Skeletal muscle tissue (tissue), 3 donors: ENCODE measurements at regions not wholly inside any gene's neighbourhood (a gene's known extent, or its start where the extent isn't known, plus 50 kb on each side); places are given as distances from the start of the nearest gene placed in this dataset.

Experiments
- H3K27ac ChIP-seq: one replicate; pipeline ENCODE4 v1.7.0; 2013; ENCODE audit warnings: mild to moderate bottlenecking, low read depth, low read length, inconsistent platforms
- H3K27me3 ChIP-seq, 3 donors: one replicate each; pipeline ENCODE4 v1.7.0; 2013; ENCODE audit warnings: low read length in 3 of 3; ENCODE audit not compliant: control insufficient read depth in 3 of 3, insufficient read depth in 3 of 3
- H3K36me3 ChIP-seq, 3 donors: one replicate each; pipeline ENCODE4 v1.7.0; 2013; ENCODE audit warnings: low read length in 3 of 3; ENCODE audit not compliant: control insufficient read depth in 3 of 3, insufficient read depth in 3 of 3
- H3K4me1 ChIP-seq, 3 donors: one replicate each; pipeline ENCODE4 v1.7.0; 2013; ENCODE audit warnings: low read length in 3 of 3, mild to moderate bottlenecking in 3 of 3; ENCODE audit not compliant: control insufficient read depth in 3 of 3, insufficient read depth in 3 of 3
- H3K4me3 ChIP-seq, 3 donors: one replicate each; pipeline ENCODE4 v1.7.0; 2013; ENCODE audit warnings: low read length in 3 of 3
- H3K9ac ChIP-seq, 3 donors: one replicate each; pipeline ENCODE4 v1.7.0; 2013; ENCODE audit warnings: low read length in 3 of 3, mild to moderate bottlenecking in 3 of 3, moderate library complexity in 2 of 3, low read depth in 1 of 3
- H3K9me3 ChIP-seq, 3 donors: one replicate each; pipeline ENCODE4 v1.7.0; 2013; ENCODE audit warnings: low read length in 3 of 3; ENCODE audit not compliant: control insufficient read depth in 3 of 3
- donor health status: Osteomylitis.

DNA sequence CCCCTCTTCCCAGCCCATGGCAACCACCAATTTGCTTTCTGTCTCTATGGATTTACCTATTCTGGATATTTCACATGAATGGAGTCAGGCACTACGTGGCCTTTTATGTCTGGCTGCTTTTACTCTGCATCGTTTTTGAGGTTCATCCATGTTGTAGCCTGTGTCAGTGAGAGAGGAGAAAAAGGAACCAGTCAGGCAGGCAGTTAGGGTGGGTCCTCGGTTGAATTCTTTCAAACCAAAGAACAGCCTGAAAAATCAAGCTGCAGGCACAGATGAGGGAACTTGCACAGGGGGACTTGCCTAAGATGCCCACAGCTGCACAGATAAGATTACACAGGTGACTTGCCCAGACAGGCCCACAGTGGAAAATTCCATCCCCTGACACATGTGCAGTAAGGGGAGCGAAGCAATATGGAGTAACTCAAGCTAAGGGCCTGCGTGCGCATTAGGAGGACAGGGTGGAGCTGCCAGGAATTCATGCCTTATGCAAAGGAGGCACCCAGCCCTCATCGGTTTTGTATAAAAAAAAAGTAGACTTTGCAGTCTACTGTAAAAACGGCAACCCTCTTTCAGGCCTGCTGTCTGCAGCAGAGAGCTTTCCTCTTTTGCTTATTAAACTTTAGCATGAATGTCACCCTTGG, 152.4 kb upstream of the RFLNA start:
- no peaks in the 10 kb centered on the region for H3K4me1 ChIP-seq

DNA sequence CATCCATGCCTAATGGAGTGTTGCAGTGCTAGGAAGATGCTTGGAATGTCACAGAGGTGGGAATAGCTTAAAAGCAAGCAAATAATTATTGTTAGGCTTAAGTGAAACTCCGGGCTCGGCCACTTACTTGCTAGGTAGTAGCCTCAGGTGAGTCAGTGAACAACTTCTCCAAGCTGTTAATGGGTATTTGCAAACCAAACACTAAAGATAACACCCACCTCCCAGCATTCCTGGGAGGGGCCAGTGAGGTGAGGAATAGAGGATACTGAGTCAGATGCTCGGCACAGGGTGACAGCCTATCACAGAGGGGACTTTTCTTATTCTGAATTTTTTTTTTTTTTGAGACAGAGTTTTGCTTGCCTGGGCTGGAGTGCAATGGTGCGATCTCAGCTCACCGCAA, 151.2 kb upstream of the RFLNA start:
- no peaks in the 10 kb centered on the region for H3K36me3 ChIP-seq
- no peak overlapping the region for H3K4me3 ChIP-seq
- no peak overlapping the region for H3K9ac ChIP-seq
- H3K4me1 ChIP-seq = no peaks in the 10 kb centered on the region
- no peak overlapping the region for H3K27ac ChIP-seq
- H3K9me3 ChIP-seq = no peaks in the 10 kb centered on the region
- no peaks in the 10 kb centered on the region for H3K27me3 ChIP-seq

More for the DNA sequence above, 152.4 kb upstream of the RFLNA start:
- Histone ChIP-seq H3K36me3 (no peaks in the 10 kb centered on the region), H3K9me3 (no peaks in the 10 kb centered on the region), H3K4me3 (no peak overlapping the region), H3K27ac (no peak overlapping the region), H3K27me3 (no peaks in the 10 kb centered on the region), H3K9ac (no peak overlapping the region)

DNA sequence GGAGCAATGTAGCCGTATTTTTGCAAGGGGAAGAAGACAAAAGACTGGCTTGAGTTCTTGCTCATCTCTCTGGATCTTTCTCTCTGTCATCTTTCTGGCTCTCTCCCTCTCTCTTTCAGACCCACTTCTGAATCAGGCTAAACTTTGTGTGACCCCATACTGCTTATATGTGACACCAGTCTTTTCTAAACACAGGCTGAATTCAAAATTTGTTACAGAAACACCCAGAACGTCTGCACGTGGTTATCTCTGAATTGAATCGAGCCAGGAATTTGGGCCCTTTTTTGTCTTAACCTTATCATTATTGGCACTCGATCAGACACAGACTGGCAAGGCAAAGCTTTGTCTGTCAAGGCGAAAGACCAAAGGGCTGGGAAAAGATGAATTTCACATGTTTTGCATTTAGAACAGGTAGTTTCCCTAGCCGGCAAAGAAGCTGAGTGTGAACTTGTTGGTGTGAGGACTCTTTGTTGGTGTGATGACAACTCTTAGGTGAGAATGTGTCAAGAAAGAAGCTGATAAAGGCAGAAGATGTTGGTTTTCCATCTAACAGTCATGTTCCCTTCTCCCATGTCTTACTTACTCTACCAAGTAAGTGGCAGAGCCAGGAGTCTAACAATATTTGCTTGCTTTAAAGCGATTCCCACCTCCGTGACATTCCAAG, 150.2 kb upstream of the RFLNA start:
- Histone ChIP-seq H3K4me3 (no peak overlapping the region), H3K9me3 (no peaks in the 10 kb centered on the region), H3K27me3 (no peaks in the 10 kb centered on the region), H3K9ac (no peak overlapping the region), H3K27ac (no peak overlapping the region), H3K36me3 (no peaks in the 10 kb centered on the region), H3K4me1 (no peaks in the 10 kb centered on the region)

DNA sequence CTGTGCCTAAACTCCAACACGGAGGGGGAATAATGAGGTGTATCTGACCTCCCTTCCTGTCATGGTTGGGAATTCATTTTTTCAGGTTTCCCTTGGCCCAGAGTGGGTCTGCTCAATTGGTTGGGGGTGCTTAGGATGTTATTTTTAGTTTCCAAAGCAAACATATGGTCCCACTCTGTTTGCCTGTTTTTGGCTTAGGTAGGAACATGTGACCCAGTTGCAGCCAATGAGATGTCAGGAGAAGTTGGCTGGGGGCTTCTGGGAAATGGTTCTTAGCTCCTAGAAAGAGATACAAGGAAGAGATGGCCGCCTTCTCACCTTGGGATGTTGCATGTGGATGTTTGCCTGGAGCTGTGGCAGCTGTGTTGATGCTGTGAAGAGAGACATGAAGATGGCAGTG, 147.9 kb upstream of the RFLNA start:
- no peak overlapping the region for H3K9ac ChIP-seq
- no peaks in the 10 kb centered on the region for H3K9me3 ChIP-seq
- H3K36me3 ChIP-seq = no peaks in the 10 kb centered on the region
- H3K4me1 ChIP-seq = no peaks in the 10 kb centered on the region
- H3K27me3 ChIP-seq = no peaks in the 10 kb centered on the region
- H3K4me3 ChIP-seq = no peak overlapping the region
- H3K27ac ChIP-seq = no peak overlapping the region

DNA sequence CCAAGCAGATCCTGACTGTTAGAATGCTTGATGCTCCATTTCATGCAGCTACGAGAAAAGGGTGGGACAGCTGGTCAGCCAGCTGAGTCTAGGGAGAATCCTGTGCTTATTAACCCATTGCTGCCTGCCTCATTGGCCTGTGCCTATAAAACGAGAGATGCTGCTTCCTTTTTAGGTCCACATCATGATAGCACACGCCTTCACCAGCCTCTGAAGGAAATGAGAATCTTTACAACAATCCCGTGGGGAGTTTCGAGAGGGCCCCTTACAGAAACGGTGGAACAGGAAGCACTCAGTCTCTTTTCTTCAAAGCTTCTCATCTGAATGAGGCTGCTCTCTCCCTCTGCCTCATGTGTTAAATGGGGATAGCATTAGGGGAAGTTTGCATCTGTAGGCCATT, 147.3 kb upstream of the RFLNA start:
- H3K27me3 ChIP-seq = no peaks in the 10 kb centered on the region
- H3K27ac ChIP-seq = no peak overlapping the region
- no peaks in the 10 kb centered on the region for H3K4me1 ChIP-seq
- no peak overlapping the region for H3K4me3 ChIP-seq
- H3K9ac ChIP-seq = no peak overlapping the region
- no peaks in the 10 kb centered on the region for H3K9me3 ChIP-seq
- H3K36me3 ChIP-seq = no peaks in the 10 kb centered on the region

DNA sequence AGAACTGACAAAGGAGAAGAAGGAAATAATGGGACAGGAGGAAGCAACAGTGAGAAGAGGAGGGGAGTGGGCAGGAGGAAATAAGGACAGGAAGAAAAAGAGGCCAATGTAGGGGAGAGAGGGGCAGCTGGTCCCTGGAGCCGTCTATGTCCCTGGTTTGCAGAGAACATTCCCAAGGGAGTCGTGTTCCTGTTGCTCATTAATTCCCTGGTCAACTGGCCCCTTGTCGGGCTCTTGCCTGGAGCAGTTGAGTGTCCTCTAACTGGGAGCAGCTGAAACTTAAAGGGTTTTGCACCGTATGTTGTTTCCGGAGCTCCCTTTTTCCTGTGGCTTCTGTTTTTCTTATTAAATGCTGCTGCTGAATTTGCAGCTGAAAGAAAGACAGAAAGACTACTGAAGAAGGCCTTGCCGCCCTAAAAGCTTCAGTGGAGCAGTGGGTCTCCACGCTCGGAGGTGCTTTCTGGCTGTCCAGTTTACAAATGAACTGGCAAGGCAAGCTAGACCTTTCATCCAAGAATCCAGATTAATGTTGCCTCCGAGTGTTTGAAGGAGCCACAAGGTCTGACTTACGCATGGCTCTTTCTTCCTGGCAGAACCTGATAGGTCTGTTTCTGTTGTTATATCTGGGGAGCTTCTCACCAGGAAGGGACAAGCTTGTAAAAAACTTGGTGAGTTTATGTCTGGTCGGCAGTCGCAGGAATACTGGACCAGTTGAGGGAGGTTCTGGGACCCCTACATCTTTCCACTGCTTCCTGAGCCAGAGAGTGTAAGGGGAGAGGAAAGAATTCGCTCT, 146.2 kb upstream of the RFLNA start:
- Histone ChIP-seq H3K9ac (no peak overlapping the region), H3K9me3 (no peaks in the 10 kb centered on the region), H3K27me3 (no peaks in the 10 kb centered on the region), H3K4me3 (no peak overlapping the region), H3K4me1 (no peaks in the 10 kb centered on the region), H3K36me3 (no peaks in the 10 kb centered on the region), H3K27ac (no peak overlapping the region)

DNA sequence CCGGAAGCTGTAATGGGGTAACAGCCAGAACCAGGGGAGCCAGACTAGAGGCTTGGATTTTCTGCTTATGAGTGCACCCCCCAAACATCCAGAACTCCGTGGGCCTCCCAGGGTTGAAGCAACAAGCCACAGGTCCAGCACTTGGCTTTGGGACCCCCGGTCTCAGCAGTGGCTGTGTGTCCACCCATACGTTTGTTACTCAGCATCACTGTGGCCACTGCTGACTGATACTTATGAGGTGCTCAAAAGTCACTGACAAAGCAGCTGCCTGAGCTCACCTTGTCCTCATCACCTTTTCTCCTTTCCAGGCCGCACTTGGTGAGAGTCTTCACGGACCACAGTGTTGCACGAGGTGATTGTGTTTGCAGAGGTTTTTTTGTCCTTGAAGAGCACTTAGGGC, 145.6 kb upstream of the RFLNA start:
- Histone ChIP-seq H3K9me3 (no peaks in the 10 kb centered on the region), H3K4me1 (no peaks in the 10 kb centered on the region), H3K27ac (no peak overlapping the region), H3K4me3 (no peak overlapping the region), H3K36me3 (no peaks in the 10 kb centered on the region), H3K9ac (no peak overlapping the region), H3K27me3 (no peaks in the 10 kb centered on the region)

DNA sequence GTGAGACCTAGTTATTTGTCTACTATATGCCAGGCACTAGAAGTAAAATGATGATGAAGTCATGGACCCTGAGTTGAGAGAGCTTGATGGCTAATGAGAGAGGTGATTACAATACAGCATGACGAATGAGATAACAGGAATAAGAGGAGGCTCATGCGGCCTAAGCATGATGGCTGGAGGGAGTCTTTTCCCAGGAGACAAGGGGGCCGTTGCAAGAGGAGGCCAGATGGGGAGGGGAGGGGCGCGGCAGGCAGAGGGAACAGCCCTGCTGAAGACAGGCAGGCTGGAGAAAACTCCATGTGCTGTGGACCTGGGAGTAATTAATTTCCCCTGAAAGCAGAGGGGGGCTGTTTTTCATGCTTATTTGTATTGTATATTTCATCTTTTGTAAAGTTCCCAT, 144.7 kb upstream of the RFLNA start:
- H3K36me3 ChIP-seq = no peaks in the 10 kb centered on the region
- H3K27ac ChIP-seq = no peak overlapping the region
- no peak overlapping the region for H3K4me3 ChIP-seq
- H3K4me1 ChIP-seq = no peaks in the 10 kb centered on the region
- no peaks in the 10 kb centered on the region for H3K27me3 ChIP-seq
- no peak overlapping the region for H3K9ac ChIP-seq
- H3K9me3 ChIP-seq = no peaks in the 10 kb centered on the region

DNA sequence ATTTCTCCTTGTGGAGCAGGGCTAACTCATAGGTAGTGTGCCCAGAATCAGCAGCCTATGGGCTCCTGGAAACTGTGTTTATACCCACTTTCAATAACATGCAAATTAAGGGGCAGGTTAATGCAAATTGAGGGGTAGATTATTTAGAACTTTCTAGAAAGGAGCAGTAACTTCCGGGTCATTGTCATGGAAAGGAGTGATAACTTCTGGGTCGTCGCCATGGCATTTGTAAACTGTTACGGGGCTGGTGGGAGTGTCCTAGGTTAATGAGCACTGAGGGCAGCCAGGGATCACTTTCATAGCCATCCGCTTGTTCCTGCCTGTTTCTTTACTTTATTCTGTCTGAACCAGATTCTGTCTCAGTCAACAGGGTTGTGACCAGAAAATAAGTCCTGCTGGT, 143.3 kb upstream of the RFLNA start:
- no peak overlapping the region for H3K27ac ChIP-seq
- H3K4me1 ChIP-seq = no peaks in the 10 kb centered on the region
- H3K27me3 ChIP-seq = no peaks in the 10 kb centered on the region
- H3K9me3 ChIP-seq = no peaks in the 10 kb centered on the region
- no peak overlapping the region for H3K4me3 ChIP-seq
- no peaks in the 10 kb centered on the region for H3K36me3 ChIP-seq
- no peak overlapping the region for H3K9ac ChIP-seq

DNA sequence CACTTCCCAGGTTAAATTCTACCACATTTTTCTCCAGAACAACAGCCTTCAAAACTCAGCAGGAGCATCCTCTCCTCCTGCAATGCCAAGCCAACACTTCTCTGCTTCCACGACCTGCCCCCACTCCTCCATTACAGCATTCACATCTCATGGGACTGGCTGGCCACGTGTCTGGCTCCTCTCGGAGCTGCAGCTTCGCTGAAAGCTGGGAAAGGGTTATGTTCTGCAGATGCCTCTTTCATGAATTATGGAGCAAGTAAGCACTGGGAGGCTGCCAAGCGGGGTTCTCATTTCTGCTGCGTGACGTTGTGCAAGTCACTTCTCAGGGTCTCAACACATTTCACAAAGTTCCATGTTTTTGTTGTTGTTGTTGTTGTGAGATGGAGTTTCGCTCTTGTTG, 142.2 kb upstream of the RFLNA start:
- H3K36me3 ChIP-seq = no peaks in the 10 kb centered on the region
- no peak overlapping the region for H3K9ac ChIP-seq
- H3K27me3 ChIP-seq = no peaks in the 10 kb centered on the region
- peaks cover 4 to 5% (median 4%) of the 10 kb centered on the region in 3 donors for H3K4me1 ChIP-seq
- no peak overlapping the region for H3K27ac ChIP-seq
- H3K4me3 ChIP-seq = no peak overlapping the region
- no peaks in the 10 kb centered on the region for H3K9me3 ChIP-seq
